ENCODE measurements at regions not wholly inside any gene's neighbourhood (a gene's known extent, or its start where the extent isn't known, plus 50 kb on each side); places are given as distances from the start of the nearest gene placed in this dataset.

GRCh38 chr9:88326936-88327335 lies 61.3 kb upstream of the SPIN1 start:
- DNase-seq = no peak

DNA sequence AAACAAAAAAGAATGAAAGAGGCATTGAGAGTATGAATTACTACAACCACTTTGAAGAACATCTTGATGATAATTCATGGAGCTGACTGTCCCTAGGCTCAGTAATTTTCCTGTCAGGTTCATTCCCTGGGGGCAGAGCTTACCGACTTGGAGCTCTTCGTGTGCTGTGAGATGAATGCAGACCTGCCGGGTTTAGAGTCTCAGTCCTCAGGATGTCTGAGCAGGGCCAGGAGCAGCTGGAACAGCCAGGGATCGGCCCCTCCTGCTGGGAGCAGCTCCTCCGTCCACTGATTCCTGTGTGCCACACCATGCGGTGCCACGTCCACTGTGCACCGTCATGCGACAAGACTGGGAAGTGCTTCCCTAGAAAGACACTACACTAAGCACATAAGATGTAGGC lies 62.2 kb upstream of the SPIN1 start:
- DNase-seq = no peak

DNA sequence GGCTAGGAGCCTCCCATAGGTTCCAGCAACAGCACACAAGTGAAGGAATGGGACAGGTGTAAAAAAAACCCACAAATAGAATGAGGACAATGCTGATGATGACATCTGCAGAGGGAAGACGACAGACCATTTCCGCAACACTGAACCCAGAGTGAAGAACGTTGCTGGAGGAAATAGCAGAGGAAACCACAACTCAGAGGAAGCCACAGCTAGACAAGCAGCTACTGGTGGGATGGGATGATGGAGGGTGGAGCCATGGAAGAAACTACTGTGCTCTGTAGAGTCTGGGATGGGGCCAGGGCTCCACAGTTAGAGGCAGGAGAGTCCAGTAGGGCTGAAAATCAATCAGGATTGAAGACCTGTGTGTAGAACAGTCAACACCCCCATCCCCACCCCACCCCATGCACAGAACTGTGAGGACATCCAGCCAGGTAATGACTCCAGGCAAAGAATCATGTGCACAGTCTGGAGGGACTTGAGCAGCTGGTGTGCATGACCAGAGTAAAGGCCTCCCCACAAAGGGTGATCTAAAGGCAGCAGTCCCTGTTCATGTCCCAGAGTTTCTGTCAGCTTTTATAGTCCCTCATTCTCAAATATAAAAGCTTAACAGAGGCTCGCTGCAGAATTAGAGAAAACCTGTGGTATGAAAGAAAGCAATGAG lies 65.2 kb upstream of the SPIN1 start:
- DNase-seq = peak in 2 of 4 experiments; percentile 15 to 20

DNA sequence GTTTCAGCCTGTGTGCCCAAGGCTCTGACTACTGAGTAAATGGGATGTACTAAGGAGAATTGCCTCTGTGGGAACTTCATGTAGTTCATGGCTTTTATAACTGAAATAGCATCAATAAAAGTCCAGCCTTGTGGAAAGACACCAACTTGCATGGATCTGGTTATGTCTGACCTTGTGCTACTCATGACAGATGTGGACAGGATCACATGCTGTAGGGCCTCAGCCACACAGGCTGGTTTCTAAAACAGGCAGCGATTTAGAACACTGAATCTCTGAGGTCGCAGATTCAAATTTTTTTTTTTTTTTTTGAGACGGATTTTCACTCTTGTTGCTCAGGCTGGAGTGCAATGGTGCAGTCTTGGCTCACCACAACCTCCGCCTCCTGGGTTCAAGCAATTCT lies 66.5 kb upstream of the SPIN1 start:
- DNase-seq = no peak

GRCh38 chr9:88320748-88321415 lies 67.4 kb upstream of the SPIN1 start:
- no peak for DNase-seq

DNA sequence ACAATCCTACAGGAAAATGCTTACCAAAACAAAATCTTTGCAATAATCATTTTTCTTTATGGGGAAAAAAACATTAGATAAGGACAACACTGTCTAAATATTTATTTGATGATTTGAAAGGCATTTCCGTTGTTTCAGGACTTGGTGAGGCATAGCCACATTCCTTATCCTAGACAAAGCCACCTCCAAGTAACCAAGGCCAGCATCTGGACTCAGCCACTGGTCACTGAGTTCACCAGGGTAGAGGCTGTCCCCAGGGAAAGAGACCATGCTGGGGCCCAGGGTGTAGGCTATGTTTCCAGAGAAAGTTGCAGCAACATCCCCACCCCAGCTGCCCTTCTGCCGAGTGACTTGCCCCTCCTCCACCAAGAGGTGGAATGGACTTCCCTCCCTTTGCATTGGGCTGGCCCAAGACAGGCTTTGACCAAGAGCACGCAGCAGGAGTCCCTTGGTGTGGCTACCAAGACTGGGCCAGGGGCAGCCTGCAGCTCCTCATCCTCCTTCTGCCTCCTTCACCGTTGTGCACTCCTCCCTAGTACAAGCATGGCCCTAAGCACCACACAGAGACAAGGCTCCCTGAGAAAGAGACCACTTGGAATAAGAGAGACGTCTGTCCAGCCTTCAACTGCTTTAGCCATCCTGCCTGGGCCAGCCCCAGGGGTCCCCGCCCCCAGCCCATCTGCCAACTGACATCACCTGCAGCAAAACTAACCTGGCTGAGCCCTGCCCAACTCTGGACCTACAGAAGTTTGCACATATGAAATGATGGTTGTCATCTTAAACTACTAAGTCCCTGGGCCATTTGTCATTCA lies 68.1 kb upstream of the SPIN1 start:
- no peak for DNase-seq

- DNase-seq = peak in 3 of 4 experiments; percentile 7 to 27 (median 11)
Measured at GRCh38 chr9:88313364-88314220, 74.7 kb upstream of the SPIN1 start.

GRCh38 chr9:88312517-88313103 lies 75.6 kb upstream of the SPIN1 start:
- no peak for DNase-seq

DNA sequence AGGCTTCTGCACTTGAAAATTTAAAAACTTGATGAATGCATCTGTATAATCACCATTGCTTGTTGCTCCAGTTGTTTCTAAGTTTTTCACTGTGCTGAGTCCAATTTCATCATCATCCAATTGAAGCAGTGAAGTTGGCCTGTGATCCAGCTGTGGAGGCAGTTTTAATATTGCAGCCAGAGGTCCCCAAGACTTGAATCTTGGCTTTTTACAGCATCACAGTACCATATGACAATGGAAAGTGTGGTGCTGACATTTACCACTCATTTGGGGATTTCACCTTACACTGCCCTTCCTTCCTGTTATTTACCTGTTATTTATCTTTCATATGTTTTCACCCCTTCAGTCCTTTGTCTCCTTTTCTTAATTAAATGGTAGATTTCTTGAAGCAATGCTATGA lies 76.2 kb upstream of the SPIN1 start:
- no peak for DNase-seq

GRCh38 chr9:88310310-88310980 lies 77.8 kb upstream of the SPIN1 start:
- DNase-seq = no peak

DNA sequence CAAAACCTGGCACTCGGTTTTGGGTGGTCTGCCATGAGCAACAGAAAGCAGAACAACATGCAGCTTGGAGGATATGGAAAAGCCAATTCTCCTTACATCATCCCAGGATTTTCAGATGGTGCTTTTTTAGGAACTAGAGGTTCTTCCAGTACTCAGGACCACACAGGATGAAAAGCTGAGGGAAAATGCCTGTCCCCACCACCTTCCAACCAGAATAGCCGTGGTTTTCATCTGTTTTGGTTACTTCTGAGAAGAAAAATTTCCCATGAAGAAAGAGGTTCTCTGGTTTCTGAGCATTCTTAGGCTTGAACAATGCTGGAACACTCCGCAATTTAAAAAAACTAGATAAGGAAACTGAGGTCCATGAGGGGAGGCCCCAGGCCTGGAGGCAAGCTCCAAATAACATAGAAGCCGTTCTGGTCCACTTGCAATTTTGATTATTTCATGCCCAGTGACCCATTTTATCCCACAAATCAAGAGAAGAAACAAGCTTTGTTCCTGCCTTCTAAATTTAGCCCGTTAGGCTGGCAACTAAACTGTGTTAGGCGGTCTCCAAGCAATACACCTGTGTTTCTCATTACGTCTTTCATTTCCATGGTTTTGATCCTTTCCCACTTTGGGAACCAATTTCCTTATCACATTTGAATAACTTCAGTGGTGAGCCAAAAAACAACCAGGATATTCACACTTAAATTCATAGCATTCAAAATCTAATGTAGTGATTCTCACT lies 79.2 kb upstream of the SPIN1 start:
- no peak for DNase-seq

- DNase-seq = no peak
Measured at GRCh38 chr9:88307136-88307535, 81.1 kb upstream of the SPIN1 start.

- DNase-seq = no peak
Measured at GRCh38 chr9:88303721-88304451, 84.4 kb upstream of the SPIN1 start.

- no peak for DNase-seq
Measured at GRCh38 chr9:88302579-88303324, 85.5 kb upstream of the SPIN1 start.

DNA sequence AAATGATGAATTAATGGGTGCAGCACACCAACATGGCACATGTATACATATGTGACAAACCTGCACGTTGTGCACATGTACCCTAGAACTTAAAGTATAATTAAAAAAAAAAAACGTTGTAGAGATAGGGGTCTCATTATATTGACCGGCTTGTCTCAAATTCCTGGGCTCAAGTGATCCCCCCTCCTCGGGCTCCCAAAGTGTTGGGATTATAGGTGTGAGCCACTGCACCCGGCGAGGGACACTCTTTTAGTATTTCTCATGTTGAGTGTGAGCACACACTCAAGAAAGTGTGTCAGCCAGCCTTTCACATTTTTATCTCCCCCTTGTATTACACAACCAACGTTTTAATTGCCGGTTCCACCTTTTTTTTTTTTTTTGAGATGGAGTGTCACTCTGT lies 87.7 kb upstream of the SPIN1 start:
- DNase-seq = no peak

DNA sequence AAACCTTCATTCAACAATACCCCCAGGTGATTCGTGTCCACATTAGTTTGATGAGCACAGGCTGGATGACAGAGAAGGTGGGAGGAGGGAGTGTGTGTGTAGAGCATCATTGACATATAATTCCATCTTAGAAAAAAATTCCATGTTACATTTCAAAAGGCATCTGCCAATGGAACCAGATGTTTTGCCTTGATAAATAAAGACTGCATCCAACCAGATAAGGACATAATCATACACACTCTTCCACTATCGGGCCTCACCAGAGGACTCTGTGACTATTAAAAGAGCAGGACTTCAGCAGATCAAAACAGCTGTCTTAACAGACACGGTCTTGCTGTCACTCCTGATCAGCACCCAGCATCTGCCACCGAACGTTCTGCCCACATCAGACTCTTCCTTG lies 96.4 kb upstream of the SPIN1 start:
- DNase-seq = no peak

DNA sequence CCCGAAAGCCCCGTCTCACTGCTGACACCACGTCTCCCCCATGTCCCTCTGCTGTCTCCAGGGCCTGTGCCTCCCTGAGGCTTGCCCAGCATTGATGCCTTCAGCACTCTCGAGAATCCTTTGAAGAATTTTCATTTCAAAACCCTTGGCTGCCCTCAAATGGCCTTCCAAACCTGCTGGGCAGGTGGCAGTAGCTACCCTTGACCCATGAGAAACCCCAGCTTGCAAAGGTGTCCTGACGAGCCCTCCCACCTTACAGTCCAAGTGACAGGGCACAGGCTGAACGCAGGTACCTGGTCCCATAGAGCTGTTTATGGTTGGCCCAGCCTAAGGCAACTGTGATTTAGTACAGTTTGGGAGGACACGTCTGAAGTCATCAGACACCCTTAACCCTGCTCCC lies 97.2 kb upstream of the SPIN1 start:
- no peak for DNase-seq

DNA sequence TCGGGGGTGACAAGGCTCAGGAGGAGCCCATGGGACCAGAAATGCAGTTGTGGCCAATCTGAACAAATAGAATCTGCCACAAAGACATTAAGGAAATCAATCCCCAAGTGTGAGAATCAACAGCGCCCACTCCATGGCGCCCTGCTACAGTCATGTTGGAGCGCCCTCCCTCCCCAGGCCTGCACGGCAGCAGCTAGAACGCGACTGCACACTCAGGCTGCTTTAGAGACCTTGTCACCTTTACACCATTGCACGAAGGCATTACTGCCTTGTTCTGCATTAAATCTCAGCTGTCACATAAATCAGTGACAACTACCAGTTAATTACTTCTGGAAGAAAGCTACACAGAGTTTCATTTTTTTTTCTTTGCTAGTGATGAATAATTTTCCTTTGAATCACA lies 98.7 kb upstream of the SPIN1 start:
- DNase-seq = no peak

GRCh38 chr9:88287972-88288371 lies 100.3 kb upstream of the SPIN1 start:
- no peak for DNase-seq

Data from activated naive CD4-positive, alpha-beta T cell (primary cell).